ENCODE measurements at regions not wholly inside any gene's neighbourhood (a gene's known extent, or its start where the extent isn't known, plus 50 kb on each side); places are given as distances from the start of the nearest gene placed in this dataset.
"Not testable (repeated sequence)": the region's sequence is repeated elsewhere in the genome, so short reads cannot be mapped to it uniquely, and the experiment has no call there.

DNA sequence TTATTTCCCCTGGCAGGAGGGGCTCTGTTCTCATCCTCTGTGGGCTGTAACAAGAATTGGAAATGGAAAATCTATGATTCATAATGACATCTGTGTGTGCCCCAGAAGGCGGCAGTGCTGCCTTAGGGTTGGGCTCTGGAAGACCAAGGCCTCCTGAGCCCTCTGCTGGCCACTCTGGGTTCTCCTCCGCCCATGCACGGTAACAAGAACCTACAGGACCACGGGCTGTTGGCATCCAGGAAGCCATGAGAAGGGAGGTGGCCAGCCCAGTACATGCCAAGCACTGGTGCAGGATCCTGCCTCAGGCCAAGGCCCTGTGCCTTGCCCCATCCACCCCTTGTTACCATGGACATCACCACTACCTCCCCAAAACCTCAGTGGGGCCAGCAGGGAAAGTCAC, 454.2 kb downstream of the TP53TG3F start:
- H3K4me1 ChIP-seq (replicated peaks in 1 of 2); in situ Hi-C loops (cut with MboI; ENCODE audit: low pct_unique_long_range_greater_than_20kb in 2 of 9, low sequenced_read_pairs in 9 of 9, unreplicated experiment in 9 of 9); ATAC-seq (replicated peaks in 6 of 8); H3K27ac ChIP-seq; H3K4me3 ChIP-seq: not testable (repeated sequence)
- no CpG with 5 or more reads among the region's 4 CpGs for WGBS, 10 experiments

DNA sequence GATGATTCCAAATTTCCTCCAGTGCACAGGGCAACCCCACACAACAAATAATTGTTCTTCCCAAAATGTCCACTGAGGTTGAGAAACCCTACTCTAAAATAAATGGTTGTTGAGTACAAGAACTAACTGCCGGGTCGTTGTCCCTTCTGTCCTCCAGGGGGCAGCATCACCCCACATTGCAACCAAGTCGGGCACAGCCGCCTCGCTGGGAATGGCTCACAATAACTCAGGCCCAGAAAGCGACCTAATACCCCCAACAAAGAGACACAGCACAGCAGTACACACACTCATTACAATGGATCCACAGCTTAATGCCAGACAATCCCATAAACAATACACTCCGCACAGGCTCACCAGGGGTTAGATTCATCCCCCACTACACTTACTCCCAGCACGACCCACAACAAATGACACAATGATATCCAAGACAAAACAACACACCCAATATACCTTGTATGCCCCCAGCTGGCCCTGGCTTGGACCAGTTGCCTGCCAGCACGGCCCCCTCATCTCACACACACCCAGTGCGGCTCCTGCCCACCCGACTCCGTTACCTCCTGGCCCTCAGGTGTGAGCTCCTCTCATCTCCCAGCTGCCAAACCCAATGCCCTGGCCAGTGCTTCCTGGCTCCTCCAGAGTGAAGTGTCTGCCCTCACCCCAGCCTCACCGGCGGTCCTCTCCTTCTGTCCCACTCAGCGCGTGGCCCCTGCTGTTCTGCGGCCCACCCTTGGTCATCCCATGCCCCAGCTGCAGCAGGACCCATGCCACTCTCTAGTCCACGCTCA, 461.5 kb downstream of the TP53TG3F start:
- peak in 3 of 8 experiments; percentile 24 to 42 (median 30) for ATAC-seq (replicated peaks in 6 of 8)
- WGBS, 10 experiments, result no CpG with 5 or more reads among the region's 18 CpGs
- H3K4me1 ChIP-seq (replicated peaks in 1 of 2); H3K27ac ChIP-seq; H3K4me3 ChIP-seq; in situ Hi-C loops (cut with MboI; ENCODE audit: low pct_unique_long_range_greater_than_20kb in 2 of 9, low sequenced_read_pairs in 9 of 9, unreplicated experiment in 9 of 9): not testable (repeated sequence)

DNA sequence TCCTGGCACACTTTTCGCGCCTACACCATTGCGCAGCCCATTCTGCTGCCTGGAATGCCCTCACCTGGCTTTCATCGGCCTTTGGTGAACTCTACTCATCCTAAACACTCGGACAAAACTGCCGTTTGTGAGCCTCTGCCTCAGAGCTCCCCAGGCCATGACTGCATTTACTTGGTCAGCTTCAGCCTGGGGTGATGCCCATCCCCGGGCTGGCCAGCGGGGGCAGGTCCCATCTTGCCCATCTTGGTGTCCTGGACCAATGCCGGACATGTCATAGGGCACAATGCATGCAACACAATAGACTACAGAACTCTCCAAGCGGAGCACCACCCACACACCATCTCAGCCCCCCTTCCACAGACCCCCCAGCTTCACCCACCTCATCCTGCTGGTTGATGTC, 463.5 kb downstream of the TP53TG3F start:
- H3K4me3 ChIP-seq; H3K27ac ChIP-seq; in situ Hi-C loops (cut with MboI; ENCODE audit: low pct_unique_long_range_greater_than_20kb in 2 of 9, low sequenced_read_pairs in 9 of 9, unreplicated experiment in 9 of 9); ATAC-seq (replicated peaks in 6 of 8); H3K4me1 ChIP-seq (replicated peaks in 1 of 2): not testable (repeated sequence)
- WGBS, 10 experiments, result 46 to 100% (median 53%) methylated on average over 1 to 2 of the region's 10 CpGs; no CpG with 5 or more reads in 6 of the 10 experiments

- in situ Hi-C loops (cut with MboI; ENCODE audit: low pct_unique_long_range_greater_than_20kb in 2 of 9, low sequenced_read_pairs in 9 of 9, unreplicated experiment in 9 of 9); ATAC-seq (replicated peaks in 6 of 8); H3K4me1 ChIP-seq (replicated peaks in 1 of 2); H3K27ac ChIP-seq; H3K4me3 ChIP-seq: not testable (repeated sequence)
- no CpG with 5 or more reads among the region's 39 CpGs for WGBS, 10 experiments
Measured at GRCh38 chr16:33928026-33928425, 468.6 kb downstream of the TP53TG3F start.

- H3K4me3 ChIP-seq; in situ Hi-C loops (cut with MboI; ENCODE audit: low pct_unique_long_range_greater_than_20kb in 2 of 9, low sequenced_read_pairs in 9 of 9, unreplicated experiment in 9 of 9): not testable (repeated sequence)
Measured at GRCh38 chr16:33932191-33932590, 472.8 kb downstream of the TP53TG3F start.

GRCh38 chr16:33933039-33933438, 473.6 kb downstream of the TP53TG3F start:
- in situ Hi-C loops (cut with MboI; ENCODE audit: low pct_unique_long_range_greater_than_20kb in 2 of 9, low sequenced_read_pairs in 9 of 9, unreplicated experiment in 9 of 9); H3K4me1 ChIP-seq (replicated peaks in 1 of 2); ATAC-seq (replicated peaks in 6 of 8); H3K4me3 ChIP-seq; H3K27ac ChIP-seq: not testable (repeated sequence)
- WGBS, 10 experiments, result no CpG with 5 or more reads among the region's 6 CpGs

More at GRCh38 chr16:33932191-33932590, 472.8 kb downstream of the TP53TG3F start:
- not testable (repeated sequence) for H3K27ac ChIP-seq; ATAC-seq (replicated peaks in 6 of 8); H3K4me1 ChIP-seq (replicated peaks in 1 of 2)
- WGBS, 10 experiments, result no CpG with 5 or more reads among the region's 11 CpGs

DNA sequence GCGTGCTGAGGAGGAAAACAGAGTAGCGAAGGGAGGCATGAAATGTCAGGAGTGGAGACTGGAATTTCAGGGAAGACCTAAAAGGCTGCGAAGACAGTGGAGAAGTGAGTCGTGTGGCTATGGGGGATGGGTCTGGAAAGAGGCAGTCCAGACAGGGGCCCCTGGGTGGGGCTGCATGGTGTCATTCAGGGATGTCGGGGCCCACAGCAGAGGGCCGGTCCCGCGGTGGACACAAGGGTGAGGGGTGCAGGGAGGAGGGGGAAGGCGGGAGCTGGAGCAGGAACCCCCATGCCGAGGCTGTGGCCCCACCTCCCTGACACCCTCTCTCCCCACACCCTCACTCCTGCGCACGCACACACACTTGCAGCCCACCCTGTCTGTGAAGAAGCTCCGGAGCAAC, 476.4 kb downstream of the TP53TG3F start:
- in situ Hi-C loops (cut with MboI; ENCODE audit: low pct_unique_long_range_greater_than_20kb in 2 of 9, low sequenced_read_pairs in 9 of 9, unreplicated experiment in 9 of 9); ATAC-seq (replicated peaks in 6 of 8); H3K27ac ChIP-seq; H3K4me1 ChIP-seq (replicated peaks in 1 of 2); H3K4me3 ChIP-seq: not testable (repeated sequence)
- WGBS, 10 experiments, result no CpG with 5 or more reads among the region's 13 CpGs

DNA sequence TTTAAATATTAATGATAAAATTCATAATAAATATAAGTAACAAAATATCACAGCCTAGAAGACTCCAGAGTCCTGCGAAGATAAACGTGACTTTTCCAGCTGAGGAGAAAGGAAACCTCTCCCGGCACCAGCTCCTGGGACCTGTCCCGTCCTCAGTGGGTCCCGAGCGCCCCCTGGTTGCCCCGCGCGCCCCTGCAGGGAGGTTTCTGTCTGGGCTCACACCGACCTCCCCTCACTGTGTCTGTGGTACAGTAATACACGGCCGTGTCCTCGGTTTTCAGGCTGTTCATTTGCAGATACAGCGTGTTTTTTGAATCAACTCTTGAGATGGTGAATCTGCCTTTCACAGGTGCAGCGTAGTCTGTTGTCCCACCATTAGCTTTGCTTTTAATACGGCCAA, 478.7 kb downstream of the TP53TG3F start:
- H3K27ac ChIP-seq; H3K4me3 ChIP-seq; H3K4me1 ChIP-seq (replicated peaks in 1 of 2); ATAC-seq (replicated peaks in 6 of 8); in situ Hi-C loops (cut with MboI; ENCODE audit: low pct_unique_long_range_greater_than_20kb in 2 of 9, low sequenced_read_pairs in 9 of 9, unreplicated experiment in 9 of 9): not testable (repeated sequence)
- WGBS, 10 experiments, result no CpG with 5 or more reads among the region's 16 CpGs

DNA sequence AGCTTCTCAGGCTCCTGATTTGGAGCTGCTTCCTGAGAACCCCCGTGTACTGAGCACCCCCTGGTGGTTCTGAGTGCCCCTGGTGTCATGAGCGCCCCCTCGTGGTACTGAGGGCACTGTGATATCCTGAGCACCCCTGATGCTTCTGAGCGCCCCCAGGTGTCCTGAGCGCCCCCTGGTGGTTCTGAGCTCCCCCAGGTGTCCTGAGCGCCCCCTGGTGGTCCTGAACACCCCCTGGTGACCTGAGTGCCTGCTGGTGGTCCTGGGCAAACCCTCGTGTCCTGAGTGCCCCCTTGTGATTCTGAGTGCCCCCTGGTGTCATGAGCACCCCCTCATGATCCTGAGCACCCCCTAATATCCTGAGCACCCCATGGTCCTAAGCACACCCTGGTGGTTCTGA, 502.1 kb downstream of the TP53TG3F start:
- H3K27ac ChIP-seq; H3K4me1 ChIP-seq (replicated peaks in 1 of 2); ATAC-seq (replicated peaks in 6 of 8); in situ Hi-C loops (cut with MboI; ENCODE audit: low pct_unique_long_range_greater_than_20kb in 2 of 9, low sequenced_read_pairs in 9 of 9, unreplicated experiment in 9 of 9); H3K4me3 ChIP-seq: not testable (repeated sequence)
- no CpG with 5 or more reads among the region's 7 CpGs for WGBS, 10 experiments

DNA sequence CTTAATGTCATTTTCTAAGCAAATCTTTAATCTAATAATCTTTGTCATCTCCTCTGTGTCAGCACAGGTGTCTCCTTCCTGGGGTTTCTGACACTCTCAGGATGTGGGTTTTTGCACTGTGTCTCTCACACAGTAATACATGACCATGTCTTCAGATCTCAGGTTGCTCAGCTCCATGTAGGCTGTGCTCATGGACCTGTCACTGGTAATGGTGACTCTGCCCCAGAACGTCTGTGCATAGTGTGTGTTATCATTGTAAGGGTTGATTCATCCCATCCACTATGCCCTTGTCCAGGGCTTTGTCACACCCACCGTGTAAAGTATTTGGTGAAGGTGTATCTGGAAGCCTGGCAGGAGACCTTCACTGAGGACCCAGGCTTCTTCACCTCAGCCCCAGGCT, 506.1 kb downstream of the TP53TG3F start:
- ATAC-seq (replicated peaks in 6 of 8); H3K4me3 ChIP-seq; in situ Hi-C loops (cut with MboI; ENCODE audit: low pct_unique_long_range_greater_than_20kb in 2 of 9, low sequenced_read_pairs in 9 of 9, unreplicated experiment in 9 of 9); H3K4me1 ChIP-seq (replicated peaks in 1 of 2); H3K27ac ChIP-seq: not testable (repeated sequence)
- no CpG with 5 or more reads among the region's 2 CpGs for WGBS, 10 experiments

DNA sequence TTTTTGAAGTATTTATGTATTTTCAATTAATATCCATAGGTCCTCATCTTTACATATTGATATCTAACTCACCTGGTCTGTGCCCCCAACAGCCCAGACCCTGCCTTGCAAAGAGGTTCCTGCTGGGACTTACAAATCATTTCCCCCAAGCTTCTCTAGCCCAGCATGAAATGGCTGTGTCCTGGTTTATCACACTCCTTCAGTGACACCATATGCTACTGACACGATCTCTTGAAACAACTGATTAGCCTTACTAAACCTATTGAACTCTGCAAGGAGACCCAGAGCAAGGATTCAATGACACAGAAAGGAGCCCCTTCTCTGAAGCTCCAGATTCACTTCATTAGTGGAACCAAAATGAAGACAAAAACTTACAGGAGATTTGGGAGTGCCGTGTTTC, 507.4 kb downstream of the TP53TG3F start:
- H3K4me1 ChIP-seq (replicated peaks in 1 of 2); in situ Hi-C loops (cut with MboI; ENCODE audit: low pct_unique_long_range_greater_than_20kb in 2 of 9, low sequenced_read_pairs in 9 of 9, unreplicated experiment in 9 of 9); H3K27ac ChIP-seq; H3K4me3 ChIP-seq; ATAC-seq (replicated peaks in 6 of 8): not testable (repeated sequence)
- WGBS, 10 experiments, result no CpG with 5 or more reads among the region's 2 CpGs

DNA sequence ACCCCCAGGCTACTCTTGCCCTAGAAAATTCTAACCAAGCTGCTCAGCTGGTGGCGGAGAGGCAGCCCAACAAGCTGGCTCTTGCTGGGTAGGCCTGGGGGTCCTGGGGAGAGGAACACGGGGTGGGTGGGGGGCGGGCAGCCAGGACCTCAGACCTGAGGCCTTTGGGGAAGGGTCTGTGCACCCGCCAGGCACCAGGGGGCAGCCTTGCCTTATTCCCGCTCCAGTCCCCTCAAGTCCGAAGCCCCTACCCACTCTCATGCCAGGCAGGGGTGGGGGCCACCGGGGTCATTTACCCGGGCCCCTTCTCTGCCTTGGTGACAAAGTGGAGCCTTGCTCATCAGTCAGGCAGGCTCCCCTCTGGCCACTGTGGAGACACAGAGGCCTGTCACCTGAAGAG, 515.1 kb downstream of the TP53TG3F start:
- ATAC-seq (replicated peaks in 6 of 8); H3K27ac ChIP-seq; H3K4me3 ChIP-seq; H3K4me1 ChIP-seq (replicated peaks in 1 of 2); in situ Hi-C loops (cut with MboI; ENCODE audit: low pct_unique_long_range_greater_than_20kb in 2 of 9, low sequenced_read_pairs in 9 of 9, unreplicated experiment in 9 of 9): not testable (repeated sequence)
- WGBS, 10 experiments, result no CpG with 5 or more reads among the region's 8 CpGs

GRCh38 chr16:33975744-33976143, 516.3 kb downstream of the TP53TG3F start:
- no CpG with 5 or more reads among the region's 55 CpGs for WGBS, 10 experiments
- not testable (repeated sequence) for ATAC-seq (replicated peaks in 6 of 8); H3K27ac ChIP-seq

DNA sequence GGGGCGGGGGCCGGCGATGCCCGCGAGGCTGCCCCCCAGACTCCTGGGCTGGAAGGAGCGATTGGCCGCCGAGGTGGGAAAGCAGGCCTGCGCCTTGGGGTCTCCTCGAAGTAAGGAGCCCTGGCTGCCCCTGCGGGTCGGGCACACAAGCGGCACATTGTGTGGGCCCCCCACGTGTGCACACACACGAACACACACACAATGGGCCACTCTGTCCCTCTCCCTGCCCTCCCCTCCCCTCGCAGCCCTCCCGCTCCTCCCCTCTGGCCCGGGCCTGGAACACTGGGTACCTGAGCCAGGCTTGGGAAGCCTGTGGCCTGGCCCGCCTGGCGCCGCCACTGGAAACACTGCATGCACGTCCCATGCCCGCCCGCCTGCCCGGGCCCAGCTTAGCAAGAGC, 517.1 kb downstream of the TP53TG3F start:
- H3K4me1 ChIP-seq (replicated peaks in 1 of 2); ATAC-seq (replicated peaks in 6 of 8); H3K4me3 ChIP-seq; H3K27ac ChIP-seq; in situ Hi-C loops (cut with MboI; ENCODE audit: low pct_unique_long_range_greater_than_20kb in 2 of 9, low sequenced_read_pairs in 9 of 9, unreplicated experiment in 9 of 9): not testable (repeated sequence)
- WGBS, 10 experiments, result no CpG with 5 or more reads among the region's 25 CpGs

More at GRCh38 chr16:33975744-33976143, 516.3 kb downstream of the TP53TG3F start:
- in situ Hi-C loops (cut with MboI; ENCODE audit: low pct_unique_long_range_greater_than_20kb in 2 of 9, low sequenced_read_pairs in 9 of 9, unreplicated experiment in 9 of 9); H3K4me1 ChIP-seq (replicated peaks in 1 of 2); H3K4me3 ChIP-seq: not testable (repeated sequence)

Data from motor neuron (in vitro differentiated cells).